Spinal cord (tissue), 9 donors: ENCODE measurements at regions not wholly inside any gene's neighbourhood (a gene's known extent, or its start where the extent isn't known, plus 50 kb on each side); places are given as distances from the start of the nearest gene placed in this dataset.
"Not testable (repeated sequence)": the region's sequence is repeated elsewhere in the genome, so short reads cannot be mapped to it uniquely, and the experiment has no call there.

Experiments
- DNase-seq, 6 donors: peaks; one replicate each; pipeline versions ENCODE4 v3.0.0 to v3.0.0-alpha.2; 2013 to 2015; ENCODE audit warnings: low spot score in 6 of 6, low read depth in 4 of 6
- H3K27ac ChIP-seq: one replicate; pipeline ENCODE4 v1.5.1; 2013; ENCODE audit warnings: low read depth, low read length, control low read depth
- H3K27me3 ChIP-seq: one replicate; pipeline ENCODE4 v1.6.1; 2013; ENCODE audit warnings: low read length; ENCODE audit not compliant: control insufficient read depth, insufficient read depth
- H3K36me3 ChIP-seq: one replicate; pipeline ENCODE4 v1.6.1; 2013; ENCODE audit warnings: low read length; ENCODE audit not compliant: control insufficient read depth, insufficient read depth
- H3K4me1 ChIP-seq: one replicate; pipeline ENCODE4 v1.6.1; 2013; ENCODE audit warnings: low read length; ENCODE audit not compliant: control insufficient read depth, insufficient read depth
- H3K4me3 ChIP-seq: one replicate; pipeline ENCODE4 v1.5.1; 2013; ENCODE audit warnings: low read depth, low read length, control low read depth
- H3K9me3 ChIP-seq: one replicate; pipeline ENCODE4 v1.6.1; 2013; ENCODE audit warnings: low read length; ENCODE audit not compliant: control insufficient read depth, insufficient read depth
- WGBS: methylation state at CpG from one replicate; pipeline ENCODE4 v1.1.5; 2013; ENCODE audit warnings: missing lambda C conversion rate; ENCODE audit not compliant: insufficient coverage; 5-methylcytosine and 5-hydroxymethylcytosine counted together
- donor health status: healthy.

DNA sequence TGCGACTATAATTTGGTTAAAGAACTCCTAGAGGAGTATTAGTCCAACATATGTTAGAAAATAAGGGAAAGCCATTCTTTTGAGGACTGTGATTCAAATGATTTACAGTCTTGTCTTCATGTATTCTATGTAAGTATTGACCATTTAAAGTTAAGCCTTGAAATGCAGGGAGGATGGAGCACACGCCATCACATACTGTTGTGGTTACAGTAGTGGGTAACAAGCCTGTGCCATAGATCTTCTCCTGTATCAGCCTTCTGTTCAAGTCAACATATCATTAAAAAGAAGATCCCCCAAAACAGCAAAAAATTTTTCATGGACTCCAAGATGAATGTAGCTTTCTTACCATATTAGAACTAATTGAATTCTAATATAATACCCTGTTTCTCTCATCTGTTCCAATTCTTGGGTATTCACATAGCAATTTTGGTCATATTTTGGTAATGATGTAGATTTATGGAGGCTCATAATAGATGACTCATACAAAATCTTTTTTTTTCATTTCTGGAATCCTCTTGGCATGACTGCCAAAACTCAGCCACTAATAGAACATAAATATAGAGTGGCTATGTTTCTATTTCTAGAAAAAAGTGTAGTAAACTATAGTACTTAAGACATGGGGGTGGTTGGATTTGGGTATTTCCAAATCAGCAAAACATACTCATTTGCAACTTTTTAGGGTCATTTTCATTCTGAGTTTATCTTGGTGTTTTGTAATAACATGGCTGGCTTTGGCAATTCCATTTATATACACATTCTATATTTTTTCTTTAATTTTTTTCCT lies 413.5 kb downstream of the BCKDHB start:
- H3K36me3 ChIP-seq = no peaks in the 10 kb centered on the region
- no peaks in the 10 kb centered on the region for H3K27me3 ChIP-seq
- WGBS = 86% methylated on average over 1 of the region's 2 CpGs
- peaks cover 4% of the 10 kb centered on the region for H3K4me1 ChIP-seq
- no peak for DNase-seq
- no peak overlapping the region for H3K4me3 ChIP-seq
- H3K9me3 ChIP-seq = no peaks in the 10 kb centered on the region
- H3K27ac ChIP-seq = no peak overlapping the region

DNA sequence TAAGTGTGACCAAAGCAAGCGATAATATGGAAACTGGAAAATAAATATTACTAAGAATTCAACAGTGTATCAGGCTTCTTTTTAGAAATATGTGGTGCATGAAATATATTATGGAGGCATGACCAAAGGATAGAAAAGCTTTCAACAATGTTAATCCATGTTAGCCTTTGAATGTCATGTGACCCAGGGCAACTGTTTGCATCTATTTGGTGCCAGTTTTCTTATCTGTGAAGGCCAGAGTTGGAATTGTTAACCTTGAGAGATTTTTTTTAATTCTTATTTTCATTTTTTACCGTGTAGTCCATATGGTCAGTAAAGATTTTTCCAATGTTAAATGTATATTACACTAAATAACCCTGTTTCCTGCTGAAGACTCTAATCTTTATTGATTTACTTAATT lies 411.1 kb downstream of the BCKDHB start:
- Histone ChIP-seq H3K9me3 (no peaks in the 10 kb centered on the region), H3K27me3 (no peaks in the 10 kb centered on the region), H3K36me3 (no peaks in the 10 kb centered on the region), H3K4me1 (no peaks in the 10 kb centered on the region), H3K4me3 (no peak overlapping the region), H3K27ac (no peak overlapping the region)
- WGBS = no CpG with 5 or more reads among the region's 2 CpGs
- no peak for DNase-seq

DNA sequence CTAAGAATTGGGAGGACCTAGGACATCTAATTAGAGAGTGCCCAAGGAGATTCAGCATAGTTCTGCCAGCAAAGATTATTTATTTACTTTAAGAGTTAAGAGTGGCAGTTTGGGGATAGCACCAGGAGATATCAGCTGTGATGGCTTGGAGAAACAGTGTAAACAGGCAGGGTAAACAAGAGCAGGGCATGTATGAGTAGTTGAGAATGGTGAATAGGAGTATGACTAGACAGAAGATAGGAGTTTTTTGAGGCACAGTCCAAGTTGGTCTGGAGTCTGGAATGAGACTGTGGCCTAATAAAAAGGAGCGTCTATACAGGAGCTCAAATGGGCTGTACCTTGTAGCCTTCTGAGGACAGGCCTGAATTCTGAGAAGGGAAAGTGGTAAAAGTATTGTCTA lies 404.1 kb downstream of the BCKDHB start:
- not testable (repeated sequence) for H3K4me3 ChIP-seq, H3K9me3 ChIP-seq, H3K4me1 ChIP-seq, H3K27ac ChIP-seq, H3K36me3 ChIP-seq, DNase-seq, H3K27me3 ChIP-seq
- no CpG with 5 or more reads among the region's 1 CpG for WGBS

DNA sequence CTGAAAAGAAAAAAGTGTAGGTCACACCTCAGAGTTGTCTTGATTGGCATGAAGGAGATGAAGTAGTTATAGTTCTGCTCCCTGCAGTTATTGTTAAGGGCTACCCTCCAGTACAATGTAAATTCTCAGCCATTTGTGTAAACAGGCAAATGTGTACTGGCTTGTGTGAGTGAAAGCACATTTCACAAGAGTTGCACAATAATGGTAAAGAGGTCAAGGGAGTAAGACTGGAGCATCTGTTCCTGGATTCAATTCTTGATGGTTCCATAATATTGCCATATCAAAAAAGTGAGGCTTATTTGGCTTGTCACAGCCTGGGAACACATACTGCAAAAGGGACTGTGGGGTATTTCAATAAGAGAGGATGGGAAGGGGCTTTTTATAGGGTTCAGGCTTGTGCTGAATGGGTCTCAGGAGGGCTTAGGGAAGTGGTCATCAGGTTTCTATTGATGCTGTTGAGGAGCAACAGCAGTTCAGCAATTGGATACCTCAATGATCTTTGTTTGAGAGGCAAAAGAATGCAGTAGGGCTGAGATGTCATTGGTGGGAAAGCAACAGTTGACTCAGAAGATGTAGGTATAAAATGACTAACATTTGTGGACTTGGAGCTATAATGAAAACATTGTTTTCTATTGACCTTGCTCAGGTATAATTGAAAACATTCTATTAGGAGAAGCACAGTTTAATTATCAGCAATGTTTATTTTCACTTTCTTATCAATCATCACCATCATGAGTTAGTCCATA lies 402.6 kb downstream of the BCKDHB start:
- no peak for DNase-seq
- Histone ChIP-seq H3K9me3 (no peaks in the 10 kb centered on the region), H3K27me3 (no peaks in the 10 kb centered on the region), H3K4me3 (no peak overlapping the region), H3K4me1 (no peaks in the 10 kb centered on the region), H3K36me3 (no peaks in the 10 kb centered on the region), H3K27ac (no peak overlapping the region)

DNA sequence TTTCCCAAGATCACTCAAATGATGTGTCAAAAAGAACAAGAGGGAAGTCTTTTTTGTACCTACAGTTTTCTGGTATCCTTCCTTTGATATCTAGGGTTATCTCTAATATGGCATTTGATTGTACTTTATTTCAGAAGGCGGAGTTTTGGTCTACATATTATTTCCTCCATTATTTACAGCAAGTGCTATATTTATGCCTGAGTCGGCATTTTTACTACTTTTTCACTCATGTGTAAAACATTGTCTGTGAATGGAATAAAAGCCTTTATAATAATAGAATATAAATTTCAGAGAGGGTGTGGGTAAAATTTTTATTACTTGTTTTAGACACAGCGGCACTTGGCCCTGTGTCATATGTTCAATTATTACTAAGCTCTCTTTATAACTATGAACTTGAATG lies 398.4 kb downstream of the BCKDHB start:
- no peak overlapping the region for H3K4me3 ChIP-seq
- WGBS = no CpG with 5 or more reads among the region's 3 CpGs

DNA sequence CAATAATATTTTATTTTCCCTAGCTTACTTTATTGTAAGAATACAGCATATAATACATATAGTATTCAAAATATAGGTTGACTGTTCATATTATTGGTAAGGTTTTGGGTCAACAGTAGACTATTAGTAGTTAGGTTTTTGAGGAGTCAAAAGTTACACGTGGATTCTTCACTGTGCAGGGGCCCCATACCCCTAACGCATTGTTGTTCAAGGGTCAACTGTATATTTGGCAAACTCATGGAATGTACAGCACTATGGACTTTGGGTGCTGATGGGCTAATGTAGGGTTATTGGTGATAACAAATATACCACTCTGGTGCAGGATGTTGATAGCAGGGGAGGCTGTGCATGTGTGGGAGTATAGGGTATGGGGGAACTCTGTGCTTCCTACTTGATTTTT lies 397.2 kb downstream of the BCKDHB start:
- Histone ChIP-seq H3K4me1 (no peaks in the 10 kb centered on the region), H3K36me3 (no peaks in the 10 kb centered on the region), H3K27me3 (no peaks in the 10 kb centered on the region), H3K9me3 (no peaks in the 10 kb centered on the region), H3K27ac (no peak overlapping the region), H3K4me3 (no peak overlapping the region)
- DNase-seq = no peak
- WGBS = 81% methylated on average over 2 of the region's 2 CpGs

More for the DNA sequence above, 398.4 kb downstream of the BCKDHB start:
- no peak for DNase-seq
- no peaks in the 10 kb centered on the region for H3K4me1 ChIP-seq
- H3K9me3 ChIP-seq = no peaks in the 10 kb centered on the region
- no peak overlapping the region for H3K27ac ChIP-seq
- no peaks in the 10 kb centered on the region for H3K36me3 ChIP-seq
- H3K27me3 ChIP-seq = no peaks in the 10 kb centered on the region

DNA sequence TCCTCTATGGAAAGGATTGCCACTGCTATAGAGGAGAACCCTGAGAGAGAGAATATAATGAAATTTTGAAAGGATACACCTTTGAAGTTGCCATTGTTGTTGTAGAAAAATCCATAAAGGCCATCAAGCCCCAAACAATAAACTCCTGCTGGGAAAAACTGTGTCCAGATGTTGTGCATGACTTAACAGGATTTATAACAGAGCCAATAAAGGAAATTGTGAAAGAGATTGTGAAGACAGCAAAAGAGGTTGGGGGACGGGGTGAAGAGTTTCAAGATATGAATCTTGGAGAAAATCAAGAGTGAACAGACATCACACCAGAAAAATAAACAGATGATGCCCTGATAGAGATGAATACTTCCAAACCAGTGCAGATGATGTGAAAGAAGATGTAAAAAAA lies 396.4 kb downstream of the BCKDHB start:
- no CpG with 5 or more reads among the region's 1 CpG for WGBS
- DNase-seq = no peak
- H3K4me3 ChIP-seq = no peak overlapping the region

DNA sequence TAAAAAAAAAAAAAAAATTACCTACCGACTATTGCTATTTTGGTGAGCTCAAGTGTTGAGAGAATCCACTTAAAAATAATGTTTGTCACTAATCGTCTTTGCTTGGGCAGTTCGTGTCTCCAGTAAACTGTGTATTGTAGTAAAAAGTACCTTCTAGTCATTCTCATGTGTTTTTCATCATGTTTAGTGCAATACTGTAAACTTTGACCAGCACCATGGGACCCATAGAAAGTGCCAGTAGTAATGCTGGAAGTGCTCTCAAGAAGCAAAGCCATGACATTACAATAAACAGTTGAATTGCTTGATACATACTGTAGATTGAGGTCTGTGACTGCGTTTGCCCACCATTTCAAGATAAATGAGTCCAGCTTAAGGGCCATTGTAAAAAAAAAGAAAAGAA lies 395.2 kb downstream of the BCKDHB start:
- Histone ChIP-seq H3K9me3 (no peaks in the 10 kb centered on the region), H3K4me3 (no peak overlapping the region)
- 90% methylated on average over 2 of the region's 4 CpGs for WGBS

More for the DNA sequence above, 396.4 kb downstream of the BCKDHB start:
- Histone ChIP-seq H3K36me3 (no peaks in the 10 kb centered on the region), H3K27me3 (no peaks in the 10 kb centered on the region), H3K9me3 (no peaks in the 10 kb centered on the region), H3K4me1 (no peaks in the 10 kb centered on the region), H3K27ac (no peak overlapping the region)

DNA sequence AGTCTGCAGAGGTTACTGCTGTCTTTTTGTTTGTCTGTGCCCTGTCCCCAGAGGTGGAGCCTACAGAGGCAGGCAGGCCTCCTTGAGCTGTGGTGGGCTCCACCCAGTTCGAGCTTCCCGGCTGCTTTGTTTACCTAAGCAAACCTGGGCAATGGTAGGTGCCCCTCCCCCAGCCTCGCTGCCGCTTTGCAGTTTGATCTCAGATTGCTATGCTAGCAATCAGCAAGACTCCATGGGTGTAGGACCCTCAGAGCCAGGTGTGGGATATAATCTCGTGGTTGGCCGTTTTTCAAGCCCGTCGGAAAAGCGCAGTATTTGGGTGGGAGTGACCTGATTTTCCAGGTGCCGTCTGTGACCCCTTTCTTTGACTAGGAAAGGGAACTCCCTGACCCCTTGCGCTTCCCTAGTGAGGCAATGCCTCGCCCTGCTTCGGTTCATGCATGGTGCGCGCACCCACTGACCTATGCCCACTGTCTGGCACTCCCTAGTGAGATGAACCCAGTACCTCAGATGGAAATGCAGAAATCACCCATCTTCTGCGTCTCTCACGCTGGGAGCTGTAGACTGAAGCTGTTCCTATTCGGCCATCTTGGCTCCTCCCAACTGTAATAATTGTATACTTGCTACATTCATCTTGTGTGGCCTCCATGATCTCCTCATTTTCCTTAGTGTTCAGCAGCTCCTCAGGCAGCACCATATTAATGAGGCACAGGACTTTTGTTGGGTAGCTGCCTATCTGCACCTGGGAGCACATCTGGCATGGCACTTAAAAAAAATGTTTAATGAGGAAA lies 391.4 kb downstream of the BCKDHB start:
- H3K9me3 ChIP-seq, H3K36me3 ChIP-seq, DNase-seq, H3K4me1 ChIP-seq, H3K27me3 ChIP-seq, H3K4me3 ChIP-seq, H3K27ac ChIP-seq: not testable (repeated sequence)
- 91% methylated on average over 11 of the region's 18 CpGs for WGBS

More for the DNA sequence above, 395.2 kb downstream of the BCKDHB start:
- Histone ChIP-seq H3K36me3 (no peaks in the 10 kb centered on the region), H3K27ac (no peak overlapping the region), H3K27me3 (no peaks in the 10 kb centered on the region), H3K4me1 (no peaks in the 10 kb centered on the region)
- DNase-seq = no peak
